Esophagus muscularis mucosa (tissue), 4 donors: ENCODE measurements at regions not wholly inside any gene's neighbourhood (a gene's known extent, or its start where the extent isn't known, plus 50 kb on each side); places are given as distances from the start of the nearest gene placed in this dataset.

Source experiments
- DNase-seq: peaks from one replicate; pipeline ENCODE4 v3.0.0-alpha.2; 2017; ENCODE audit errors: extremely low spot score
- H3K27ac ChIP-seq, 4 donors: fragments of 200-600 bp; sonication (generic); replicated peaks in 1 of 4; 1 replicate in 3 of 4; 2 replicates in 1 of 4; pipeline ENCODE4 v1.5.1; 2016 to 2019; ENCODE audit warnings: mild to moderate bottlenecking in 1 of 4
- H3K27me3 ChIP-seq, 4 donors: fragments of 200-600 bp; sonication (generic); one replicate each; pipeline versions ENCODE4 v1.5.1 to v1.6.0; 2016 to 2019
- H3K36me3 ChIP-seq, 4 donors: fragments of 200-600 bp; sonication (generic); one replicate each; pipeline ENCODE4 v1.5.1; 2016 to 2019
- H3K4me1 ChIP-seq, 4 donors: fragments of 200-600 bp; sonication (generic); one replicate each; pipeline ENCODE4 v1.5.1; 2016 to 2019
- H3K4me3 ChIP-seq, 4 donors: fragments of 200-600 bp; sonication (generic); 1 replicate in 2 of 4; 2 replicates in 2 of 4; pipeline ENCODE4 v1.5.1; 2016 to 2019; ENCODE audit warnings: mild to moderate bottlenecking in 4 of 4, moderate library complexity in 1 of 4
- H3K9me3 ChIP-seq, 4 donors: fragments of 200-600 bp; sonication (generic); 1 replicate in 3 of 4; 2 replicates in 1 of 4; pipeline ENCODE4 v1.5.1; 2016 to 2019
- EP300 ChIP-seq: sonication (generic); formaldehyde crosslinking; IDR thresholded peaks from one replicate; pipeline ENCODE4 v1.6.1; 2017; ENCODE audit warnings: antibody characterized with exemption
- POLR2A ChIP-seq: fragments of 450-650 bp; IDR thresholded peaks from one replicate; pipeline ENCODE4 v1.6.1; 2017; ENCODE audit warnings: antibody characterized with exemption, moderate library complexity, mild to moderate bottlenecking, low read depth
- POLR2AphosphoS5 ChIP-seq, 2 donors: sonication (generic); formaldehyde crosslinking; IDR thresholded peaks; one replicate each; pipeline ENCODE4 v1.6.1; 2017; ENCODE audit warnings: antibody characterized with exemption in 2 of 2
- WGBS: methylation state at CpG from one replicate; pipeline ENCODE4 v1.1.5; 2018; 5-methylcytosine and 5-hydroxymethylcytosine counted together
- intact Hi-C: fragments of 100-400 bp; cut with DNase I; formaldehyde crosslinking; loops from one replicate; pipeline ENCODE4 v1.15.1; 2023
- TF ChIP-seq, protein P1 (sequence below), 3 experiments: fragments of 200-600 bp in 2 of 3; fragments of 450-650 bp in 1 of 3; sonication (generic) in 2 of 3; IDR thresholded peaks; one replicate each; pipeline ENCODE4 v1.5.1; 2017 to 2019; ENCODE audit warnings: antibody characterized with exemption in 3 of 3, mild to moderate bottlenecking in 2 of 3, moderate library complexity in 1 of 3

DNA sequence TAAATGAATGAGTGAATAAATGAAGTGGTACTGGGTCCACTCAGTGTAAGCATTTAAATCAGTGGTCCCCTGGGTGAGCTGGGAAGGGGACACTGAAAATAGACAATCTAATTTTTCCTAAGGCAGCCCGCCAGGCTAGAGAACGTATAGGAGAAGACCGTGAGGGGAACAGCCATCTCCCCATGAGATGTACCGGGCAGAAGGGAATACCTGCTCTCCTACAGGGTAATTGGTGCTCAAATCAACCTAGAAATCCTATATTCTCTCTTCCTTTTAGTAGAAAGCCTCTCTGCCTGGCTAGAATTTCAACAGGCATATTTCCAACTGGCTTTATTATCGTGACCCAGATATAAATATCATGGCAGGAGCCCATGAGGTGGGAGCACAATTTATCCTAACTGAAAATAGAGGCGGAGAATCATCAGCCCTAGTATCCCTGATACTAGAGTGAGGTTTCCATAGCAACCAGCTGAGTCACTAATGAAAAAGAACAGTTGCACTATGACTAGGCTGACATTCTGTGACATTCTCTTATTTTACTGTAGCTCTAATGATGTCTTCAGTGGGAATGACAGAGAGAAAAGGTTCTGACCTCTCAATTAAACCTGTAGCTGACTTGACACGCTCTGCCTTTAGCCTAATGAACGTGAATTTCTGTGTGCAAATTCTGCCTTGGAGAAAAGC, 96.5 kb upstream of the CAST start:
- H3K9me3 ChIP-seq: no peaks in the 10 kb centered on the region
- no peaks in the 10 kb centered on the region for H3K36me3 ChIP-seq
- peaks cover 0 to 9% (median 7%) of the 10 kb centered on the region in 4 donors for H3K4me1 ChIP-seq
- no peak overlapping the region for H3K4me3 ChIP-seq
- WGBS: 38% methylated on average over 8 of the region's 8 CpGs
- intact Hi-C loops: no loop called here
- no peaks in the 10 kb centered on the region for H3K27me3 ChIP-seq
- TF ChIP-seq POLR2AphosphoS5 (IDR thresholded peaks at IDR 0.05) (no peak), POLR2A (no peak), EP300 (no peak)
- TF ChIP-seq, protein P1, sequence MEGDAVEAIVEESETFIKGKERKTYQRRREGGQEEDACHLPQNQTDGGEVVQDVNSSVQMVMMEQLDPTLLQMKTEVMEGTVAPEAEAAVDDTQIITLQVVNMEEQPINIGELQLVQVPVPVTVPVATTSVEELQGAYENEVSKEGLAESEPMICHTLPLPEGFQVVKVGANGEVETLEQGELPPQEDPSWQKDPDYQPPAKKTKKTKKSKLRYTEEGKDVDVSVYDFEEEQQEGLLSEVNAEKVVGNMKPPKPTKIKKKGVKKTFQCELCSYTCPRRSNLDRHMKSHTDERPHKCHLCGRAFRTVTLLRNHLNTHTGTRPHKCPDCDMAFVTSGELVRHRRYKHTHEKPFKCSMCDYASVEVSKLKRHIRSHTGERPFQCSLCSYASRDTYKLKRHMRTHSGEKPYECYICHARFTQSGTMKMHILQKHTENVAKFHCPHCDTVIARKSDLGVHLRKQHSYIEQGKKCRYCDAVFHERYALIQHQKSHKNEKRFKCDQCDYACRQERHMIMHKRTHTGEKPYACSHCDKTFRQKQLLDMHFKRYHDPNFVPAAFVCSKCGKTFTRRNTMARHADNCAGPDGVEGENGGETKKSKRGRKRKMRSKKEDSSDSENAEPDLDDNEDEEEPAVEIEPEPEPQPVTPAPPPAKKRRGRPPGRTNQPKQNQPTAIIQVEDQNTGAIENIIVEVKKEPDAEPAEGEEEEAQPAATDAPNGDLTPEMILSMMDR (IDR thresholded peaks at IDR 0.05): no peak
- no peak overlapping the region for H3K27ac ChIP-seq
- no peak for DNase-seq

DNA sequence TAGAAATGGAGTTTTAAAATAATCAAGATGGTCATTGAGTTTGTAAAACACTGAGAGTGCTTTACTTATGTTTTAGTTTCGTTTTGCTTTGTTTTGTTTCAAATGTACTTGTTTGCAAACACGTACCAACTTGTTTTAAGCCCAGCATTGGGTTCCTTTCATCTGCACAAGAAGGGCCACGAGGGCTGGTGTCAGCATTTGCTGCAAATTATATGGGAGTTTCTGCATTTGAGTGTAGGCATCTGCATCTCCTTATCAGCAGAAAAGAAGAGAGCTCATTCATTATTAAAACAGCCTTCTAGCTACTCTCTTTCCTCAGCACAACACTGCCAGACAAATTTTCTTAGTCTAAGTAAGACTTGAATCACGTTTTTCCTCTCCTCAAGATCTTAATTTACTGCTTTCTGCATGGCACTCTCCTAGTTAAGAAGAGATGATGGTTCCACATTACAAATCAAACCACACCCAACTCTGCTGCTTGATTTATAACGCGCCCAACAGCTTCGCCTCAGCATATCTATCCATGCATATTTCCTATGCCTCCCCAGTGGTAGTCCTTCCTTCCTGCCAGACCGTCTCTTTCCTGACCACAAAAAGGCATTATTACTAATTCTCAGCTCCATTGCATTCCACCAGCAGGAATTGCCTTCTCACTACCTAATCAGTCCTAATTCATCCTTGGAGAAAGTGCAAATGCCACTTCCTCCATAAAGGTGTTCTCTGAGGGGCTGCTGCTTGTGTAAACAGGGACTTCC, 95.2 kb upstream of the CAST start:
- DNase-seq: no peak
- H3K27me3 ChIP-seq: no peaks in the 10 kb centered on the region
- intact Hi-C loops: no loop called here
- H3K36me3 ChIP-seq: no peaks in the 10 kb centered on the region
- TF ChIP-seq POLR2AphosphoS5 (IDR thresholded peaks at IDR 0.05) (no peak), EP300 (no peak), POLR2A (no peak)
- TF ChIP-seq, protein P1 (IDR thresholded peaks at IDR 0.05): no peak
- peaks cover 0 to 9% (median 7%) of the 10 kb centered on the region in 4 donors for H3K4me1 ChIP-seq
- no peak overlapping the region for H3K4me3 ChIP-seq
- no peaks in the 10 kb centered on the region for H3K9me3 ChIP-seq
- no peak overlapping the region for H3K27ac ChIP-seq
- 75% methylated on average over 8 of the region's 8 CpGs for WGBS

DNA sequence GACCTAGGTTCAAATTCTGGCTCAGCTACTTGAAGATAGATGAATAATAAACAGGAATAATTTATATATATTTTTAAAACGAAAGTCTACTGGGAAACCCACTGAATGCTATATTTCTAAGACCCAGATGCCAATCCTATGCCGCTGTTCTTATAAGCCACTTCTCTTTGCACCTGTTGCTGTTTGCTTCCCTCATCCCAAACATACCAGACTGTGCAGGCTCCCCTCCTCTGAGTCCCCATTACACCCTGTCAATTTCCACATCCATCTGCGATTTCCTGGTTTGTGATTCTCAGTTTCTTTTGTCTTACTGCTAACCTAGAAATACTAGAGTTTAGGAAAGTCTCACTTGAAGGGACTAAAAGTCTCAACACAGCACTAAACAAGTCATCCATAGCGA, 92.8 kb upstream of the CAST start:
- Histone ChIP-seq H3K4me1 (peaks cover 0 to 9% (median 7%) of the 10 kb centered on the region in 4 donors), H3K36me3 (no peaks in the 10 kb centered on the region), H3K9me3 (no peaks in the 10 kb centered on the region), H3K27ac (no peak overlapping the region), H3K27me3 (no peaks in the 10 kb centered on the region), H3K4me3 (no peak overlapping the region)
- WGBS: 96% methylated on average over 4 of the region's 4 CpGs
- no peak for DNase-seq
- intact Hi-C loops: no loop called here
- TF ChIP-seq POLR2A: no peak
- TF ChIP-seq, protein P1 (IDR thresholded peaks at IDR 0.05): no peak
- TF ChIP-seq POLR2AphosphoS5 (IDR thresholded peaks at IDR 0.05): no peak
- no peak for TF ChIP-seq EP300

DNA sequence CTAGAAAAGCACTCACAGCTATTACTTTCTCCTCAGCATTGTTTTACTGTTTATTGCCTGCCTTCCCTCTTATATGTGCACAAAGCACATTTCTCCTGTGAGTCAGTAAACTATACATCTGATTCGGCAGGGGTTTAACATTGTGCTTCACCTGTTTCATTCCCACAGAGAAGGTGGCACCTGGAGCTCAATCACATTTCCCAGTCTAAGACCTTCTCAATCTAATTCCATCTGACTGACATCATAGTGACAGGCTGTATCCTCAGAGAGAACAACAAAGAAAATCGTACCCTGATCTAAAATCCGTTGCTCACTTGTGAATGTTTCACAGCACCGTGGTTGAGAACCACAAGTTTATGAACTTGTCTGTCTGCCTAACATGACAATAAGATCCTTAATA, 92.4 kb upstream of the CAST start:
- no peaks in the 10 kb centered on the region for H3K9me3 ChIP-seq
- H3K4me3 ChIP-seq: no peak overlapping the region
- 72% methylated on average over 4 of the region's 4 CpGs for WGBS
- H3K27ac ChIP-seq: no peak overlapping the region
- H3K4me1 ChIP-seq: peaks cover 0 to 9% (median 7%) of the 10 kb centered on the region in 4 donors
- intact Hi-C loops: no loop called here
- H3K36me3 ChIP-seq: no peaks in the 10 kb centered on the region
- H3K27me3 ChIP-seq: no peaks in the 10 kb centered on the region
- no peak for DNase-seq
- no peak for TF ChIP-seq POLR2AphosphoS5 (IDR thresholded peaks at IDR 0.05)

DNA sequence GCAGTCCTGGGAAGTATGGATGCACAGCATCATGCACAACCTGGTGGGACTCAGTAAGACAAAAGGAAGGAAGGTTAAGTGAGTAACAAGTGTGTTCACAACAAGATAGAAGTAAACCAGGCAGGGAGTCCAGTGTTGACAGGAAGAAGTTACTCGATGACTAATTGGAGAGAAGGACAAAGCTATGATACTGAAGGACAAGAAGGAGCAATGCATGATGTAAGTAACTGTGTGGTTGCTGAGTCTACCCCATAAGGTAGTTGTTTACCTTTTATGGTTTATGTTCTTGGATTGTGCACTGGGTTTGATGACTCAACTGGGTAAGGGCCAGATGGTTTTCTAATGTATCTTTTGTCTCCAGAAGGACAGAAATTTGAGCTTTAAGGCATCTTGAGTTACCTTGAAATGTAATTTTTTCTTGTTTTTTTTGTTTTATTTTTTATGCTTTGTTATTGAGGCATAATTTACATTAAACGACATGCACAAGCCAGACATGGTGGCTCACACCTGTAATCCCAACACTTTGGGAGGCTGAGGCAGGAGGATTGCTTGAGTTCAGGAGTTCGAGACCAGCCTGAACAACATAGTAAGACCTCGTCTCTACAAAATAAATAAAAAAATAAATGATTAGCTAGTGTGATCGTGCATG, 89.2 kb upstream of the CAST start:
- intact Hi-C loops: no loop called here
- WGBS: 89% methylated on average over 5 of the region's 5 CpGs

More for the DNA sequence above, 89.2 kb upstream of the CAST start:
- H3K27me3 ChIP-seq: no peaks in the 10 kb centered on the region
- no peak overlapping the region for H3K4me3 ChIP-seq
- TF ChIP-seq, protein P1 (IDR thresholded peaks at IDR 0.05): no peak
- TF ChIP-seq EP300 (no peak), POLR2A (no peak), POLR2AphosphoS5 (IDR thresholded peaks at IDR 0.05) (no peak)
- H3K4me1 ChIP-seq: peaks cover 0 to 4% (median 0%) of the 10 kb centered on the region in 4 donors
- H3K9me3 ChIP-seq: no peaks in the 10 kb centered on the region
- DNase-seq: no peak
- H3K27ac ChIP-seq: no peak overlapping the region
- H3K36me3 ChIP-seq: no peaks in the 10 kb centered on the region
